GM21619 (cell line): ENCODE measurements at regions not wholly inside any gene's neighbourhood (a gene's known extent, or its start where the extent isn't known, plus 50 kb on each side); places are given as distances from the start of the nearest gene placed in this dataset.

Experiments
- ATAC-seq: cut with Tn5 transposase; IDR thresholded peaks from one replicate; pipeline ENCODE4 v1.9.1; 2021; ENCODE audit not compliant: unreplicated experiment

DNA sequence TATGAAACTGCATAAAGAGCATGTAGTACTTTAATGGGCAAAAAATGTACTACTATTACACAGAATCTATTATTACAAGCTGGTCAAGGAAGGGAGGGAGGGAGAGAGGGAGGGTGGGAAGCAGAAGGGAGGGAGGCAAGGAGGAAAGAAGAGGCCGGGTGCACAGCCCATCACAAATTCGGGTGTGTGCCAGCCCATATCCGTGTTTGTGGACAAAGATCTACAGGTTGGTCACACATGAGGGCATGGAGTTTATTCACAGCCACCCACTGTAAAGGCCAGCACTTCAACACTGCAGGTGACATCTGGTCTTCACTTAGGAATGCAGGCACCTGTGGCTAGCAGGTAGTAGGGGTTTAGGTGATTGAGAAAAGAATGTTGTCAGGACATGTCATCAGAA lies 352.5 kb upstream of the NBEA start:
- ATAC-seq = no peak

DNA sequence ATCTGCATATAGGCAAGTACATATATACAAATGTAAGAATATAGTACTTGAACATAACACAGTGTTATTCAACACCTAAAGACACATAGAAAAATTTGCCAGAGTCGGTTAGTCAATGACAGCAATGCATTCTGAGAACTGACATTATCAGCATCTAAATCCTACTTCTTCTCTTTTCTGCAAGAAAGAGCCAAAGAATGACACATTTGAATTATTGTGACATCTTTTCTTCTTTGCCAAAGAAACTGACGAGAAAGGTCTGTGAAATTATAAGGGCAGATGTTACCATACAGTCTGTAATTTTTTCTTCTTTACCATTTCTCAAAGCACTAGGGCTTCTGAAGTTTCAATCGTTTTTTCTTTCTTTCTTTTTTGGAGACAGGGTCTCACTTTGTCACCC lies 350.9 kb upstream of the NBEA start:
- ATAC-seq = no peak

- no peak for ATAC-seq
Observed at GRCh38 chr13:34591900-34592529, 350.1 kb upstream of the NBEA start.

- no peak for ATAC-seq
Observed at GRCh38 chr13:34593658-34594057, 348.4 kb upstream of the NBEA start.

DNA sequence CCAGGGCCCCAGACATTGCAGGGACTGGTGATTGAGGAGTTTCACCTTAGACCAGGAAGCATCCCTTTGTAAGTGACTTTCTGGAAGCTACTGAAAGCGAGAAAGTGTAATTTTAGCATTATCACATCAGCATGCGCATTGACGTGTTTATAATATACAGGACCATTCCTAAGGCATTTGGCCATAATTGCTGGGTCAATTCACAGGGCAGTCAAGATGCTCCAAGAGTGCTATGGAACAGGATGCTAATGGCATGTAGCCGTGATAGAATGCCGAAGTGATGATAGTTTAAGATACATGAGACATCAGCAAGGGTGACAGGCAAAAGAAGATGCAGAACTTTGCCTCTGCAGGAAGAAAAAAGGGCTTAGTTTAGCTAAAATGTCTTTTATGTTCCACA lies 347.6 kb upstream of the NBEA start:
- ATAC-seq = no peak

DNA sequence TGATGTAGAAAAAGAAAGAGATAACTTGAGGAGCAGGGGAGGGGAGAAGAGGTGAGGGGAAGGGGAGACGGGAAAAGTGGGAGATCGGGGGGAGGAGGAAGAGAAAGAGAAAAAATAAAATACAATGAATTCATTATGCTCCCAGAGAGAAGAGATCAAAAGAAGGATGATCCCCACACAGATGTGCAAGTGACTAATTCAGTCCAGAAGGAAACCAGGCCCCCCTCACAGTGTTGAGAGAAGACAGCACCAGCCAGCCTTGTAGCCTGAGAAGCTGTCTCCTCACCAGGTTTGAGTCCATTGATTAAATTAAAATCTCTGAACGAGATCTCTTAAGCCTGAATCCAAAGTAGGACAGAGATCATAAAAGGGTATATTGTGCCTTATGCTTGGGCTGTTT lies 333.7 kb upstream of the NBEA start:
- no peak for ATAC-seq

GRCh38 chr13:34611671-34612070 lies 330.4 kb upstream of the NBEA start:
- ATAC-seq = no peak

- no peak for ATAC-seq
Observed at GRCh38 chr13:34617473-34618083, 324.5 kb upstream of the NBEA start.

DNA sequence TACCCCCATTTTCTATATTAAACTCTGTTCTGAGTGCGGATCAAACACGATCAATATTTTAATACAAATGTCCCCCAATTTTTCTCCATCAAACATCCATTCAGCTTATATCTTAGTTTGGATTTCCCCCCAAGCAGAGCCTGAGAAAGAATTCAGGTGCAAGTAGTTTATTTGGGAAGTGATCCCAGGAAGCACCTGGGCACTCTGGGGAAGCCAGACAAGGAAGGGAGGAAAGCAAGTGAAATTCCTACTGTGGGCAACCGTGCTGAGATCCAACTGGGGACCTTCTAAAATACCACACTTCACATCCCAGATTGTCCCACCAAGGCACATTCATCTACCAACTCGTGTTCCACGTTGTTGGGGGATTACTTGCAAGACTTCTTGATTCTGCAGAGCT lies 323.4 kb upstream of the NBEA start:
- ATAC-seq = no peak

GRCh38 chr13:34619326-34619725 lies 322.7 kb upstream of the NBEA start:
- no peak for ATAC-seq

DNA sequence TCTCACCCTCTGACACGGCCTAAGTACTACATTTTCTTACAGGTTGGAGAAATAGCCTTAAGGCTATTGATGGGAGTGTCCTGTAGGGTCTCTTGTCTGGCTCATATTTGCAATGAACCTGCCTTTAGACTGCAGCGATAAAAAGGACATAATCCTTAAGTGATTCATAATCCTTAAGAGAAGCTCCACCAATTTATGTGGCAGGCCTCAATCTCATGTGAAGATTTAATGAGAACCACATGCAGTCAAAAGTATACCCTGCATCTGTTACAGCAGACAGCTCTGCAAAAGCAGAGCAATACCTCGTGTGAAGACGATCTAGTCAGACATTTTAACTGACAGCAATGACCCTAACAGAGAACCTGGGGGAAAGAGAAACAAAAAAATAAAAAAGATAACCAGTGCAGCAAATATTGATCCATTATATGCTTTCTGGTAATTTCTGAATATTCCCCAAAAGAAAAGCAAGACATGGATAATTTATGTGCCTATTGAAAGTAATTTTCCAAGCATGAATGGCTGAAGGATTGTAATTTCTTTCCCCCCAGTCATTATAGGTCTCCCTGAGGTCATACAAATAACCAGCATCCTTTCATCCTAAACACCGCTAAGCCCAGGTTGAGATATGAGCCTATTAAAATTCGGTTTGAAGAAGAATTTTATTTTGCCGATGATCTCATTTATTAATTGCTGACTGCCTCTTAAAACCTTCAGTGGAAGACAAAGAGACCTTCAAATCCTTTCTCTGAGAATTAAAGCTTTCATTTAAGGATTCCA lies 321.8 kb upstream of the NBEA start:
- ATAC-seq = no peak

- no peak for ATAC-seq
Observed at GRCh38 chr13:34620862-34621261, 321.2 kb upstream of the NBEA start.

DNA sequence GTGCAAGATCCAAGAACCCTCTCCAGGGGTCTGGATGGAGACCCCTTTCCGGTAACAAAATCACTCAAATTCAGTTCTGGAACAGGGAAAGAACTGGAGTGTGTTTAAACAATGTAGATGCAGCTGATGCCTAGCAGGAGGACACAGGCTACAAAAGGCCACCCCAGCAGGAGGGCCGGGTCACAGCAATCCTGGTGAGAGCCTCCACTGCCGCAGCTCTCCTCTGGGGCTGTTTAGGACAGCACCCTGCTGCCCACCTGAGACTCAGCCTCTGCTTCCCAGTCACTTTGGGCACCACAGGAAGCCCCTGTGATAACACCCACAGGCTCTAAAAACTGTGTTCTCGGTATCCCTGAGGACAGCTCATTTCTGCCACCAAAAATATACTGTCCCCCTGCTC lies 318.7 kb upstream of the NBEA start:
- ATAC-seq = no peak

- no peak for ATAC-seq
Observed at GRCh38 chr13:34627509-34628208, 314.4 kb upstream of the NBEA start.

DNA sequence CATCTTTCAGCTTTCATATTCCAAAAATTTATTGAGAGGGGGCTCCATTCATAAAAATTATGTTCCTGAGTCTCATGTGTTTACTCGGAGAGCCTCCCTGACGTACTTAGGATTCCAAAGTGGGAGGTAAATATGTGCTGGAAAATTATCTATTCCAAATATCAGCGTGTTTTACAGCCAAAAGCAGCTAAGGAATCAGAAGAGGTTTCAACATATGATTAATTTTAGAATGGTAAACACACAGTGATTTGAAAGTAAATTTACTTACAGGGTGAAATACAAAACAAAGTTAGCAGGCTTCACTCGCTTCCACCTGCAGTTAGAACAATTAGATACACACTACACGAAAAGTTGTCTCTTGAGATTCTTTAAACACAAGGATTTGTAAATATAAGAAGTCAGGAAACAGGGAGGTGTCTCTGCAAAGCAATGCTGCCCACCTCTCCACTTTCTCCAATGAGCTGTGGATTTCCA lies 313.8 kb upstream of the NBEA start:
- no peak for ATAC-seq

GRCh38 chr13:34634448-34634847 lies 307.6 kb upstream of the NBEA start:
- no peak for ATAC-seq

DNA sequence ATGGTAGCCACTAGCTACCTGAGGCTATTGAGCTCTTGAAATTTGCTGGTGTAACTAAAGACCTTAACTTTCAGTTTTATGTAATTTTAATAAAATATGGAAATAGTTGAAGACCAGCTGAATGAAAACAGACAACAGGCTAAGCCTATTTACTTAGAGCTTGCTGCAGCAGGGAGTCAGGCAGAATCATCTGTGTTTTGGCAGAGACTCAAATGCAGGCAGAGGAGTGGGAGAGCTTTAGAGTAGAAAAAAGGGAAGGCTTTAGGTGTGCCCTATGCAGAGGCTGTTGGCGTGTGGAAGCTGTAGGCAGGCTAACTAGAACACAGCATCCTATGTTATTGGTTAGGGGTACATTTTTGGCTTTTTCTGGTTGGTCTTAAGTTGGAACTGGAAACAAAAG lies 304.9 kb upstream of the NBEA start:
- no peak for ATAC-seq

DNA sequence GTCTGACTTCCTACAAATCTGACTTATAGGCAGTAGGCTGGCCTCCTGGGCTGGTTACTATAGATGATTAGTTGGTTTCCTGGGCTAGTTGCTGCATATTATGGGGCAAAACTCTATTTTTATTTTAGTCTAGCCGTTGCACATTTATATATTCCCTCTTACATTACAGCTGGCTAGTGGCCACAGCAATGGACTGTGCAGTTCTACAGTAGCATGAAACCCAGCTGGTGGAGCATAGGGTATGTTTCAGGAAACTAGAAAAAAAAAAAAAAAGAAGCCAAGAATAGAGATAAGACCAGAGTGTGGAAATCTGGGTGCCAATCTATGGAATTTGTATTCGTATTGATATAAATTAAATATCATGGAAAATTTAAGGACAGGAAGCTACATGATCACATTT lies 304.4 kb upstream of the NBEA start:
- ATAC-seq = no peak

DNA sequence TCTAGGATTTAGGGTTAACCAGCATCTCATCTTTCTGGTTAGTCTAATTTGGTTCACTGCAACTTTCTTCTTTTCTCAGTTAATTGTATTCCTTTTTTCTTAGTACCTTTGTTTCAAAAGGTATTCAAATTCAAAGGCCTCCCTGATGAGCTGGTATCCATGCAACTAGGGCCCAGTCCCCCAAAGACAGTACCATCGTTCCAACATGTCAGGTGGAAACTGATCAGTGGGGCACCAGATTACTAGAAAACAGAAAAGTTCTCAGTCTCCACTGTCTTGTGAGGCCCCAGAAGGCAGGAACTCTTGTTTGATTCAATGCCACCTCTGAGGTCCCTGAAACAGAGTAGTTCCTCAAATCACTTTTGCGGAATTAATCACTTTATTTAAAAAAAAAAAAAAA lies 303.2 kb upstream of the NBEA start:
- ATAC-seq = no peak

- ATAC-seq = no peak
Observed at GRCh38 chr13:34640179-34640992, 301.7 kb upstream of the NBEA start.

DNA sequence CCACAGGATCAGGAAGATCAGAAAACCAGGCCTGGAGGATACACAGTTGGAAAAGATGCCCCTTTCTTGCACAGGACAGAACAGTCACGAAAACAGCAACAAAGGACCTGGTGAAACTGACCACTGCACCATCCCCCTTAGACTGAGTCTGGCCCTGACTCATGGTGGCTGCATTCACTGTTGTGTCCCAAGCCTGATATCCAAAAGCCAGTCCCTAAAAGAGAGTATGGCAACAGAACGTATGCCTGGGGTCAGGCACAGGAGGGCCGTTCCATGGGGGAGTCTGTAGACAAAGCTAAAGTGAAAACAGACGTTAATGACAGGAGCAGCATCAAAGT lies 301.1 kb upstream of the NBEA start:
- ATAC-seq = no peak
